Uterus (tissue), 2 donors: ENCODE measurements at regions not wholly inside any gene's neighbourhood (a gene's known extent, or its start where the extent isn't known, plus 50 kb on each side); places are given as distances from the start of the nearest gene placed in this dataset.

ENCODE experiments used
- CTCF ChIP-seq, 4 experiments: fragments of 200-600 bp in 2 of 4; fragments of 450-650 bp in 2 of 4; sonication (generic) in 2 of 4; IDR thresholded peaks; one replicate each; pipeline ENCODE4 v1.5.1; 2016 to 2019; ENCODE audit warnings: antibody characterized with exemption in 4 of 4, mild to moderate bottlenecking in 2 of 4, moderate library complexity in 1 of 4
- POLR2A ChIP-seq, 2 donors: fragments of 450-650 bp; IDR thresholded peaks; one replicate each; pipeline ENCODE4 v1.6.1; 2016; ENCODE audit warnings: antibody characterized with exemption in 2 of 2, mild to moderate bottlenecking in 1 of 2, moderate library complexity in 1 of 2

DNA sequence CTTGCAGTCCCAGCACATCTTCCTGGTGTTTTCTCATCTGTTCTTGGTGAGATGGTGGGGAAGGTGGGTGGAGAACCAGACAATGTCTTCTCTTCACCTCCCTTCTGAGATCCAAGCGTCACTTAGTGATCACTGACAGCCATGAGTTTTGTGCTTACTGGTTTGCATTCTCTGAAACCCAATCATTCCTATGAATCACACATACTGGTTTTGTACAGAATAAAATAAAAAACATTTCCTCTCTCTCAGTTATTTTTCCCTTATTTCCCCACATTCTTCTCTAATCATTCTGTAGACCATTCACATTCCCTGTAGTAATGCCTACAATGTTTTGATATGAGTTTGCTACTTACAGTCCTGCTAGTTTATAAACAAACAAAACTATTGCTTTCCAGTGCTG is 143.8 kb upstream of the SLC13A1 start:
- TF ChIP-seq CTCF (IDR thresholded peaks at IDR 0.05) (no peak), POLR2A (IDR thresholded peaks at IDR 0.05) (no peak)
